HepG2 (cell line): ENCODE measurements at regions not wholly inside any gene's neighbourhood (a gene's known extent, or its start where the extent isn't known, plus 50 kb on each side); places are given as distances from the start of the nearest gene placed in this dataset.

ENCODE experiments used
- KAT8 ChIP-seq: IDR thresholded peaks from 2 replicates; pipeline ENCODE4 v1.6.1; 2016; ENCODE audit warnings: missing genetic modification reagents, missing compliant biosample characterization
- ZNF317 ChIP-seq: sonication (generic); formaldehyde crosslinking; IDR thresholded peaks from 2 replicates; pipeline ENCODE4 v1.5.0; 2020; ENCODE audit warnings: mild to moderate bottlenecking, missing genetic modification reagents

DNA sequence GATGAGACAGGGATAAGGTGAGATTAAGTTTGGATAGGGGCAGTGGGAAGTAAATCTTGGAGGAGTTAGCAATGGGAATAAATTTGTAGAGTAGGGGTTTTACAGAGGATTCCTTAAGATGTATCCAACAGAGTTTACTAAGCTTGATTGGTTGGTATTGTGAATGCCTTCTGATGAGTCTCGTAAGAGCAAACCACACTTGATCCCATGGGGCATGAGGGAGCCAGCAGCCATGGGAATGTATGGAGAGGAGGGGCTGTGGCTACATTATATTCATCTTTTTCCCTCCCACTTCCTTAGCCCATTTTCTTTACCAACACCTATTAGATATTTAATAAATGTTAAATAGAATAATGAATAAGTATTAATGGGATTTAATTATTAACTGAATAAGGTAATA, 126.6 kb upstream of the NDST3 start:
- TF ChIP-seq KAT8 (no peak), ZNF317 (CRISPR knock-in tag) (no peak)
